ENCODE measurements at regions not wholly inside any gene's neighbourhood (a gene's known extent, or its start where the extent isn't known, plus 50 kb on each side); places are given as distances from the start of the nearest gene placed in this dataset.
A peak's percentile ranks its signal among the peaks of the same experiment; 100 is the strongest.

DNA sequence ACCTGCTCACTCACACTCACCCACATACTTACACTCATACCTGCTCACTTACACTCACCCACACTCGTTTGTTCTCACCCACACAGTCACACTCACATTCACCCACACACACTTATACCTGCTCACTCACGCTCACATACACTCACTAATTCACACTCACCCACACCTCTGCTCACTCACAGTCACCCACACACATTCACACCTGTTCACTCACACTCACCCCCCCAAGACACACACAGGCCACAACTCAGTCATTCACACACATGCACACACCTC is 436.2 kb downstream of the BCL11B start:
- Histone ChIP-seq H4K12ac (ENCODE audit: low read depth, low read length) (no peak overlapping the region), H3K23ac (ENCODE audit: low read length) (no peak overlapping the region), H3K18ac (ENCODE audit: low read length) (no peak overlapping the region), H3K36me3 (ENCODE audit: control insufficient read depth in 1 of 2, insufficient read depth in 2 of 2, low read length in 2 of 2) (no peaks in the 10 kb centered on the region), H2BK120ac (ENCODE audit: insufficient read depth, low read length, poor library complexity) (no peak overlapping the region), H3K27me3 (ENCODE audit: insufficient read depth, low read length) (no peaks in the 10 kb centered on the region), H3K79me2 (ENCODE audit: control insufficient read depth, insufficient read depth, low read length, poor library complexity) (no peaks in the 10 kb centered on the region), H3K9ac (ENCODE audit: low read length) (no peak overlapping the region), H3K4me1 (ENCODE audit: control insufficient read depth in 1 of 2, insufficient read depth in 2 of 2, low read length in 2 of 2) (peaks cover 5 to 12% of the 10 kb centered on the region in 2 experiments), H2BK12ac (ENCODE audit: low read length) (no peak overlapping the region), H3K4me3 (ENCODE audit: low read depth, low read length) (no peak overlapping the region), H3K4ac (ENCODE audit: low read depth, low read length) (no peak overlapping the region), H3K9me3 (ENCODE audit: insufficient read depth, low read depth, low read length) (peaks cover 8% of the 10 kb centered on the region), H3K4me2 (ENCODE audit: low read length) (no peak overlapping the region), H2AFZ (ENCODE audit: insufficient read depth, low read length, poor library complexity) (no peak overlapping the region), H3K14ac (ENCODE audit: low read length) (no peak overlapping the region), H4K8ac (ENCODE audit: low read depth, low read length) (no peak overlapping the region), H2BK5ac (ENCODE audit: low read depth, low read length, poor library complexity) (no peak overlapping the region), H3K27ac (ENCODE audit: low read depth, low read length) (no peak overlapping the region), H2AK5ac (ENCODE audit: low read length) (no peak overlapping the region), H3K79me1 (ENCODE audit: low read length) (no peaks in the 10 kb centered on the region), H4K91ac (ENCODE audit: low read depth, low read length) (no peak overlapping the region)
- DNase-seq, result no peak
- WGBS (ENCODE audit: extremely low coverage, insufficient coverage, insufficient read length), result 100% methylated on average over 1 of the region's 2 CpGs

DNA sequence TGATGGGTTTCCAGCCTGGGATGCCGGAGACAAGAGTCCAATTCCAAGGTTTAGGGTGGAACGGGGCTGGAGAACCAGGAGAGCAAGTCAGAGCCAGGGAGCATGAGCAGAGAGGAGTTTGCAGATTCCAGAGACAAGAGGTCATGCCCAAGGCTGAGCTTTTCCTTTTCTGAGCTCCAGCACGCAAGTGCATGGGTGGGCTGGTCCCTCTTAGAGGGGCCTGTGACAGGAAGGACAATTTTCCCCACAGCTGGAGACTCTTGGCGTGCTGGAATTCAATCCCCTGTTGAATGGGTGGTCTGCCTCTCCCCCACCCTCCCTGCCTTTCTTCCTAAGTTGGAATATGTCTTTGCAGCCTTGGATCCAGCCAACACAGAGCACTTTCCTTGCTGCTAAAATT is 431.9 kb downstream of the BCL11B start:
- Histone ChIP-seq H3K4ac (ENCODE audit: low read depth, low read length) (no peak overlapping the region), H3K23ac (ENCODE audit: low read length) (no peak overlapping the region), H2BK120ac (ENCODE audit: insufficient read depth, low read length, poor library complexity) (no peak overlapping the region), H2BK12ac (ENCODE audit: low read length) (no peak overlapping the region), H4K8ac (ENCODE audit: low read depth, low read length) (no peak overlapping the region), H2AK5ac (ENCODE audit: low read length) (no peak overlapping the region), H2AFZ (ENCODE audit: insufficient read depth, low read length, poor library complexity) (no peak overlapping the region), H2BK5ac (ENCODE audit: low read depth, low read length, poor library complexity) (no peak overlapping the region), H3K79me2 (ENCODE audit: control insufficient read depth, insufficient read depth, low read length, poor library complexity) (no peaks in the 10 kb centered on the region), H3K27me3 (ENCODE audit: insufficient read depth, low read length) (no peaks in the 10 kb centered on the region), H3K4me2 (ENCODE audit: low read length) (no peak overlapping the region), H3K4me1 (ENCODE audit: control insufficient read depth in 1 of 2, insufficient read depth in 2 of 2, low read length in 2 of 2) (peaks cover 2 to 6% of the 10 kb centered on the region in 2 experiments), H3K79me1 (ENCODE audit: low read length) (no peaks in the 10 kb centered on the region), H3K18ac (ENCODE audit: low read length) (no peak overlapping the region), H3K9me3 (ENCODE audit: insufficient read depth, low read depth, low read length) (peaks cover 7% of the 10 kb centered on the region), H3K27ac (ENCODE audit: low read depth, low read length) (no peak overlapping the region), H3K4me3 (ENCODE audit: low read depth, low read length) (no peak overlapping the region), H3K36me3 (ENCODE audit: control insufficient read depth in 1 of 2, insufficient read depth in 2 of 2, low read length in 2 of 2) (no peaks in the 10 kb centered on the region), H4K12ac (ENCODE audit: low read depth, low read length) (no peak overlapping the region), H3K14ac (ENCODE audit: low read length) (no peak overlapping the region), H3K9ac (ENCODE audit: low read length) (no peak overlapping the region), H4K91ac (ENCODE audit: low read depth, low read length) (no peak overlapping the region)
- no CpG with 5 or more reads among the region's 4 CpGs for WGBS (ENCODE audit: extremely low coverage, insufficient coverage, insufficient read length)
- DNase-seq, result no peak

DNA sequence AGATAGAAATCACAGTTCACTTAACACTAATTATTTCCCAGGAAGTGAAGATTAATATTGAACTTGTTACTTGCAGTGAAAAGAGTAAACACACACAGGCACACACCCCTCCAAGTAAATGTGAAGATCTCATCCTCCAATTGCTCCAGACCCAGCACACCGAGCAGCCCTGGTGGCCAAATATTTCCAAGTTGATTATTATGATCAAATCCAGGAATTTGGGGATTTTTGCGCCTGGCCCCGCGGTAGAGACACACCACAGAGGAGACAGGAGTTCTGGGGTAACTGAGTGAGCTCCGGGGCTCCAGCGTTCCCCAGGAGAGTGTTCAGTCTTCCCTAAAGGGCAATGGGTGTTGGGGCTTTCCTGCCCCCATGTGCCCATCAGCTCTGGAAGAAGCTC is 431.5 kb downstream of the BCL11B start:
- Histone ChIP-seq H3K27me3 (ENCODE audit: insufficient read depth, low read length) (no peaks in the 10 kb centered on the region), H3K9ac (ENCODE audit: low read length) (no peak overlapping the region), H3K4me2 (ENCODE audit: low read length) (no peak overlapping the region), H3K79me2 (ENCODE audit: control insufficient read depth, insufficient read depth, low read length, poor library complexity) (no peaks in the 10 kb centered on the region), H4K12ac (ENCODE audit: low read depth, low read length) (no peak overlapping the region), H2BK12ac (ENCODE audit: low read length) (no peak overlapping the region), H3K18ac (ENCODE audit: low read length) (no peak overlapping the region), H3K4me3 (ENCODE audit: low read depth, low read length) (no peak overlapping the region), H4K91ac (ENCODE audit: low read depth, low read length) (no peak overlapping the region), H3K4me1 (ENCODE audit: control insufficient read depth in 1 of 2, insufficient read depth in 2 of 2, low read length in 2 of 2) (peaks cover 2 to 6% of the 10 kb centered on the region in 2 experiments), H2BK120ac (ENCODE audit: insufficient read depth, low read length, poor library complexity) (no peak overlapping the region), H2BK5ac (ENCODE audit: low read depth, low read length, poor library complexity) (no peak overlapping the region), H3K9me3 (ENCODE audit: insufficient read depth, low read depth, low read length) (peaks cover 2% of the 10 kb centered on the region), H3K27ac (ENCODE audit: low read depth, low read length) (no peak overlapping the region), H4K8ac (ENCODE audit: low read depth, low read length) (no peak overlapping the region), H2AFZ (ENCODE audit: insufficient read depth, low read length, poor library complexity) (no peak overlapping the region), H2AK5ac (ENCODE audit: low read length) (no peak overlapping the region), H3K23ac (ENCODE audit: low read length) (no peak overlapping the region), H3K4ac (ENCODE audit: low read depth, low read length) (no peak overlapping the region), H3K36me3 (ENCODE audit: control insufficient read depth in 1 of 2, insufficient read depth in 2 of 2, low read length in 2 of 2) (no peaks in the 10 kb centered on the region), H3K79me1 (ENCODE audit: low read length) (no peaks in the 10 kb centered on the region), H3K14ac (ENCODE audit: low read length) (no peak overlapping the region)
- no CpG with 5 or more reads among the region's 6 CpGs for WGBS (ENCODE audit: extremely low coverage, insufficient coverage, insufficient read length)
- DNase-seq, result no peak

DNA sequence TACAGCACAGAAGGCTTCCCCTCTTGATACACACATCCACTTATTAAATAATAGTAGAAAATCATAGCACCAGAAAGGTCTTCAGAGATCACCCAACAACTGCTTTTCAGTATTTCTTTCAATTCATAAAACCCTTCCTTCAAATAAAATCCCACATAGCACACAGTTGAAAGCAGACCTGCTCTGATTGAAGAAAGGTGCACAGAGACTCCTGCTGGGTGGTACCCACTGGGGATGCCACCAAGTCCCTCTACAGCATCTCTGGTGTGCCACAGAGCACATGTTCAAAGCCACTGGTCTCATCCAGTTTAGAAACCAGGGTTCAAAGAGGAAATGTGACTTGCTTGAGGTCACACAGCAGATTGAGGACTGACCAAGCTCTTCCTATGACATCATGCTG is 427.5 kb downstream of the BCL11B start:
- Histone ChIP-seq H2BK120ac (ENCODE audit: insufficient read depth, low read length, poor library complexity) (no peak overlapping the region), H4K12ac (ENCODE audit: low read depth, low read length) (no peak overlapping the region), H3K9me3 (ENCODE audit: insufficient read depth, low read depth, low read length) (no peaks in the 10 kb centered on the region), H2BK12ac (ENCODE audit: low read length) (no peak overlapping the region), H3K27ac (ENCODE audit: low read depth, low read length) (no peak overlapping the region), H3K14ac (ENCODE audit: low read length) (no peak overlapping the region), H2BK5ac (ENCODE audit: low read depth, low read length, poor library complexity) (no peak overlapping the region), H4K8ac (ENCODE audit: low read depth, low read length) (no peak overlapping the region), H2AK5ac (ENCODE audit: low read length) (no peak overlapping the region), H3K4ac (ENCODE audit: low read depth, low read length) (no peak overlapping the region), H2AFZ (ENCODE audit: insufficient read depth, low read length, poor library complexity) (no peak overlapping the region), H3K27me3 (ENCODE audit: insufficient read depth, low read length) (no peaks in the 10 kb centered on the region), H3K4me3 (ENCODE audit: low read depth, low read length) (no peak overlapping the region), H3K36me3 (ENCODE audit: control insufficient read depth in 1 of 2, insufficient read depth in 2 of 2, low read length in 2 of 2) (no peaks in the 10 kb centered on the region), H3K4me1 (ENCODE audit: control insufficient read depth in 1 of 2, insufficient read depth in 2 of 2, low read length in 2 of 2) (peaks cover 2 to 6% of the 10 kb centered on the region in 2 experiments), H3K18ac (ENCODE audit: low read length) (no peak overlapping the region), H3K79me2 (ENCODE audit: control insufficient read depth, insufficient read depth, low read length, poor library complexity) (no peaks in the 10 kb centered on the region), H3K79me1 (ENCODE audit: low read length) (no peaks in the 10 kb centered on the region), H4K91ac (ENCODE audit: low read depth, low read length) (no peak overlapping the region), H3K4me2 (ENCODE audit: low read length) (no peak overlapping the region), H3K9ac (ENCODE audit: low read length) (peak overlapping the region; percentile 22), H3K23ac (ENCODE audit: low read length) (no peak overlapping the region)
- DNase-seq, result no peak
